CD4-positive, alpha-beta T cell treated with Interleukin-21 for 1 hour (primary cell): ENCODE measurements at regions not wholly inside any gene's neighbourhood (a gene's known extent, or its start where the extent isn't known, plus 50 kb on each side); places are given as distances from the start of the nearest gene placed in this dataset.
"Not testable (repeated sequence)": the region's sequence is repeated elsewhere in the genome, so short reads cannot be mapped to it uniquely, and the experiment has no call there.

Source experiments
- DNase-seq: peaks from one replicate; pipeline ENCODE4 v3.0.0-alpha.2; 2020

DNA sequence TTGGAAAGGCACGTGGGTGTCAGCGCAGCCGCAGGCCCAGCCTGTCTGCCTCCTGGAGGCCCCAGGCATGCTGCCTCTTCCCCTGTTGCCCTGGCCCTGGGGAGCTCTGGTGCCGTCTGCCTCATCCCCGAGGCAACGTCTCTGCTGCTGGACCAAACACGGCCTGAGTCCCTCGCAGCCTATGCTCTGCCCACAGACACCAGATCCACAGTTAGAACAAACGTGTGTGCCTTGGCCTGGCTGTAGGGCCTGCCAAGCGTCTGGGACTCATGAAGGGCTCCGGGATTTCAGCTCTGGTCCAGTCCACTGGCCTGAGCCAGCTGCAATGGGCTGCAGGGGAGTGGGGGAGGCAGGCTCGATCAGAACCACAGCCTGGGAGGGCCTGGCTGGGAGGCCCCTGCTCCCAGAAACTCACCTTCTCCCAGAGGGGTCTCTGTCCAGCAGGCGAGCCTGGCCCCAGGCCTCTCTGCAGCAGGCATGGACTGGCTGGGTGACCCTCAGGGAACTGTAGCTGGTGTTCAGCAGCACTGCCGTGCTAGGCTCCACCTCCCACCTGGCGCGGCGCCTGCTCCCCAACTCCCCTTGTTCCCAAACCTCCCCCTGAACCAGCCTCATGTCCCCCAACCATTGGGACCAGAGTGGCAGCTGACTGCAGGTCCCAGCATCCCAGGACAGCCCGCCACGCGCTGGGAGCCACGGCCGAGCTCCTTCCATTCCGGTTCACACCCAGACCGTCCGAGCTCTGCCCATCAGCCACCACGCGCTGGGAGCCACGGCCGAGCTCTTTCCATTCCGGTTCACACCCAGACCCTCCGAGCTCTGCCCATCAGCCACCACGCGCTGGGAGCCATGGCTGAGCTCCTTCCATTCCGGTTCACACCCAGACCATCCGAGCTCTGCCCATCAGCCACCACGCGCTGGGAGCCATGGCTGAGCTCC lies 197.0 kb downstream of the DLL1 start:
- no peak for DNase-seq

DNA sequence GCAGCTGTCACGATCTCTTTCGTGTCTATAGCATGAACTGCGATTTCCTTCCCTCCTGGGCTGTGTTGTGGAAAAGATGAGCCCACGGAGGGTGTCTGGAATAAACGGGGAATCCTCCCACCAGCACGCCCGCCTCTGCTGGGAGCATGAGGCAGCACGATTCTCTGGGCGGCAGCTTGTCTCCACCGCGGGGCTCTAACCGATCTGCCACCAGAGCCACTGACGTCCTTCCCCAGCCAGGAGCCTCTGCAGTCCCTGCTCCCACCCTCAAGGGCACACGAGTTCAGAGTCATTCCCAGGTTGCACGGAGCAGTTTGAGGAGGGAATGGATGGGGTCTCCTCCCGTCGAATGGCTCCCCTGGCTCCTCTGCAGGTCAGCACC lies 197.6 kb downstream of the DLL1 start:
- DNase-seq: no peak

DNA sequence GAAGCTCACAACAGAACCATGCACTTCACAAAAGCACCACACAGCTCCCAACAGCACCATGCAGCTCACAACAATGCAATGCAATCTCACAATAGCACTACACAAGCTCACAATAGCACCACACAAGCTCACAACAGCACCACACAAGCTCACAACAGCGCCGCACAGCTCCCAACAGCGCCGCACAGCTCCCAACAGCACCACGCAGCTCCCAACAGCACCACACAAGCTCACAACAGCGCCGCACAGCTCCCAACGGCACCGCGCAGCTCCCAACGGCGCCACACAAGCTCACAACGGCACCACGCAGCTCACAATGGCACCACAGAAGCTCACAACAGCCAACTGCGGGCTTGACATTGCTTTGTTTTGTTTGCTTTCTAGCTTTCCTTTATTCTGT lies 198.1 kb downstream of the DLL1 start:
- no peak for DNase-seq

DNA sequence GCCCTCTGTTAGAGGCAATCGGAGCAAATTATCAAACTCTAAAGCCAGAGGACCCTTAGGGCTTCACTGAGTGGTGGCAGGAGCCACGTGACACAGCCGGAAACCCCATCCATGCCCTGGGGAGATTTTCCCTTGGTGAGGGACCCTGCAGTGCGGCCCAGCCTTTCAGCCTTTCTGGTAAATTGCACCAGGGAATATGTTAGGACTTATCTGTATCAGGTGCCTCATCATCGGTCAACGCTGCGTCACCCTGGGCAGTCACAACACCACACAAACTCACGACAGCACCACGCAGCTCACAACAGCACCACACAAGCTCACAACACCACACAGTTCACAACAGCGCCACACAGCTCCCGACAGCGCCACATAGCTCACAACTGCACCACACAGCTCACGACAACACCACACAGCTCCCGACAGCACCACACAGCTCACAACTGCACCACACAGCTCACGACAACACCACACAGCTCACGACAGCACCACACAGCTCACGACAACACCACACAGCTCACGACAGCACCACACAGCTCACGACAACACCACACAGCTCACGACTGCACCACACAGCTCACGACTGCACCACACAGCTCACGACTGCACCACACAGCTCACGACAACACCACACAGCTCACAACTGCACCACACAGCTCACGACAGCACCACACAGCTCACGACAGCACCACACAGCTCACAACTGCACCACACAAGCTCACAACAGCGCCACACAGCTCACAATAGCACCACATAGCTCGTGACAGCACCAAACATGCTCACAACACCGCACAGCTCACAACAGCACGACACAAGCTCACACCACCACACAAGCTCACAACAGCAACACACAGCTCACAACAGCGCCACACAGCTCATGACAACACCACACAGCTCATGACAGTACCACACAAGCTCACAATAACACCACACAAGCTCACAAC lies 199.0 kb downstream of the DLL1 start:
- no peak for DNase-seq

DNA sequence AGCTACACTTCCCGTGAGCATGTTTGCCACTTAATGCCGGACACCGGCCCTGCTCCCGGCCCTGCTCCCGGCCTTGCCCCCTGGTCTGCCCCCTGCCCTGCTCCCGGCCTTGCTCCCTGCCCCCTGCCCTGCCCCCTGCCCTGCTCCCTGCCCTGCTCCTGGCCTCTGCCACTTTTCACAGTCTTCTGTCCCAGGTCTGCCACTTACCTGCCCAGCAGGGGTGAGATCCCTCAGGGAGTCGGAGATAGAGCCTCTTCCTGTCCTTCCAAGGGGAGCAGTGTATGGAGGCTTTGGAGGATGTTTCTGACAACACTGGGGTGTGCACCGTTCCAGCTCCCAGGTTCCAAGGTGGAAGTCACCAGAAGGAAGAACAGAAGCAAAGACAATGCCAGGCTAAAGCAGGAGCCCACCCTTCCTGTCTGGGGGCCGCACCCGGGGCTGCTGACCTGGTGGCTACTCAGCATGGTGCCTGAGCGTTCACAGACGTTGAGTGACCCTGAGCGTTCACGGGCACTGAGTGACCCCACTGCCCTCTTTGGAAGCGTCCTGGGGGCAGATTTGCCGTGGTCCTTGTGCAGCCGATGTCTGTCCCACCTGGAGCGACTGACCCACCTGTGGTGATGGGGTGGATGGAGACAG lies 199.8 kb downstream of the DLL1 start:
- no peak for DNase-seq

DNA sequence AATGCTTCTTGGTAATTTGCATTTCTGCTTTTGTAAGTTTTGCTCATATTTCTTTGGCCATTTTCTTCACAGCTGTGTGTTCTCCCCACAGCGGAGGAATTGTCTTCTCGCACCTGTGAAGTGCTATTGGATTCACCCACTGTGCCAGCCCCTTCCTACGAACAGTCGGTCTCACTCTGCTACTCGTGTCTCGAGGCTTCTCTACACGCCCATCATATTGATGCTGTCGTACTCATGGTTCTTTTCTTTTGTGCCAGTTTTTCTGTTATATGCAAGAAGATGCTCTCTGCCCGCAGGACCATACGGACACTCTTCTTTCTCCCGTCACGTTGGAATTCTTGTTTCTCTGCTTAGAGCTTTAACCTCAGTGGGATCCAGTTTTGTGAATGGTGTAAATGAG lies 200.3 kb downstream of the DLL1 start:
- DNase-seq: no peak

DNA sequence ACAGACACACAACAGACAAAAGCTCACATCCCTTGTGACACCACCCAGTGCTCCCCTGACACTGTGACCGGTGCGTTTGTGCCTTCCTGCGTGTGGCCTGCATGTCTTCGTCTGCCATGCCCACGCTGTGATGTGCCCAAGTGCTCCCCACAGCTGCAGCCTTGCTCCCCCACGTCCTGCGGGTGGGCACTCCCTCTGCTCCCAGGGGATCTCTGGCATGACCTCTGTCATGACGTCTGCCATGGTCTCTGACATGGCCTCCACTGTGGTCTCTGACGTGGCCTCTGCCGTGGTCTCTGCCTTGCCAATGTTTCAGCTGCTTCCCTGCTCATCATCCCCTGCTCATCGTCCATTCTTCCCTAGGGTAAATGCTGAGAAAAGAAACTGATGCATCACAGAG lies 200.9 kb downstream of the DLL1 start:
- DNase-seq: no peak

DNA sequence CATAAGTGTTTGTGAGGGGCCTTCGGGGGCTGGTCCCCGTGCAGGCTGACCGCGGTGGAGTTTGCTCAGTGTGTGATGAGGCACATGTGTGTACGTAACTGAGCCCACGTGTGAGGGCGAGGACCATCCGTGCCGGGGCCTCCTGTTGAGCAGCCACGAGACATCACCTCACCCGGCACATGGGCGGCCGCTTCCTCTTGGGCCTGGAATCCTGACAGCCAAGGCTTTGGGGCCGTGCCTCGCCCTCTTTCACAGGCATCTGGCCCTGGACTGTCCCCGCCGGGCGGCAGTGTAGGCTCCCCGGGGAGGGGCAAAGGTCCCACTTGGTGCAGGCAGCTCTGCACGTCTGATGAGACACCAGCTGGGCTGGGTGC lies 202.3 kb downstream of the DLL1 start:
- DNase-seq: peak; percentile 9

DNA sequence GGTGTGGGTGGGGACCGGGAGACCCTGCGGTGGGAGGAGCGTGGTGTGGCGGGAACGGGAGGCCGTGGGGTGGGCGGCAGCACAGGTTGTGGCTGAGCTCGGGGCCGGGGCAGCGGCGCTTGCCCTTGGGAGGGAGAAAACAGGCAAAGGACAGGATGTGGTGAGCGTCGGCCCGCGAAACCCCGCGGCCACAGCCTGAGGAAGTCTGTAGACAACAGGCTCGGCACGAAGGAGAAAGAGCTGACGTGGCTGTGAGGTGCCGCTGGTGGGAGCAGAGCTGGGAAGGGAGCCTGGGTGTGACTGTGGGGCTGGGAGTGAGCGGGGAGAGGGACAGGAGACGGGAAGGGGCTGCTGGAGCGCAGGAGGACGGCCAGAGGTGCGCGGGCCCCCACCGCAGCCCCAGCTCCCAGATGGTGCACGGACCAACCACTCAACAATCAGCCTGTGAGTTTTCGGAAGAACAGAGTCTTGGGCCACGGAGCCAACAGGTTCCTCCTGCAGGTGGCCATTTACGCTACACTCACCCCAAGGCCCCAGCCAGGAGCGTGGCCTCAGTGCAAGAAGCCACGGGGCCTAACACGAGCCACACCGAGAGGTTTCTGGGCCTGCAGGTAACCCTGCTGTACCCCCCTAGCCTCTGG lies 202.8 kb downstream of the DLL1 start:
- DNase-seq: peak; percentile 63

DNA sequence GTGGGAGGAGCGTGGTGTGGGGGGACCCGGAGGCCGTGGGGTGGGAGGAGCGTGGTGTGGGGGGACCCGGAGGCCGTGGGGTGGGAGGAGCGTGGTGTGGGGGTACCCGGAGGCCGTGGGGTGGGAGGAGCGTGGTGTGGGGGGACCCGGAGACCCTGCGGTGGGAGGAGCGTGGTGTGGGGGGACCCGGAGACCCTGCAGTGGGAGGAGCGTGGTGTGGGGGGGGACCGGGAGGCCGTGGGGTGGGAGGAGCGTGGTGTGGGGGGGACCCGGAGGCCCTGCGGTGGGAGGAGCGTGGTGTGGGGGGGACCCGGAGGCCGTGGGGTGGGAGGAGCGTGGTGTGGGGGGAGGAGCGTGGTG lies 203.5 kb downstream of the DLL1 start:
- not testable (repeated sequence) for DNase-seq

DNA sequence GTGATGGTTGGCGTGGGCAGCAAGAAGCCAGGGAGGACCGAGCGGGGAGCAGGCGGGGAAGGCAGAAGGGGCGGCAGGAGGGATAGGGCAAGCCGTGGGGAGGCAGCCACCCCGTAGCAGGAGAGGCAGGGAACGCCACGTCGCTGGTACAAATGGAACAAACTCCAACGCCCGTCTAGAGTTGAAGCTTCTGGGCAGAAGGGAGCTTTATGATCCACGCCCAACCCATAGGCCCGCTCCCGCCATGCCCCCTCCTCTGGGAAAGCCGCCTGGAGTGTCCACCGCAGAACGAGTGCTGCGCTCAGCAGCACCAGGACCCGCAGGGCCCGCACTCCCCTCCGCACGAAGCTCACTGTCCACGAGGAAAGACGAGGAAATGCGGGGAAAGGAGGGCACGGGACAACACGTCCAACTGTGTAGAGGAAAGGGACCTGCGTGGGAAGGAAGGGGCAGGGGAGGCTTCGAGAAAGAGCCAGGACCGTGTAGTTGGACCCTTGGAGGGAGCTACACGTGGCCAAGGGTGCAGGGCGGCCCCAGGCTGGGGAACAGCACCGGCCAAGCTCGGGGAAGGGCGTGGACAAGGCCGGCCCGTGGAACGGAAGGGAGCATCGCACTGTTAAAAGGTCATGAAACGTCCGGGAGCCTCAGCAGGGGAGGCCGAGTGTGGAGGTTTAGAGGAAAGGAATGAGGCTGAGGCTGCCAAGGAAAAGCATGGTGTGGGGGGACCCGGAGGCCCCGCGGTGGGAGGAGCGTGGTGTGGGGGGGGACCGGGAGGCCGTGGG lies 204.0 kb downstream of the DLL1 start:
- DNase-seq: no peak

DNA sequence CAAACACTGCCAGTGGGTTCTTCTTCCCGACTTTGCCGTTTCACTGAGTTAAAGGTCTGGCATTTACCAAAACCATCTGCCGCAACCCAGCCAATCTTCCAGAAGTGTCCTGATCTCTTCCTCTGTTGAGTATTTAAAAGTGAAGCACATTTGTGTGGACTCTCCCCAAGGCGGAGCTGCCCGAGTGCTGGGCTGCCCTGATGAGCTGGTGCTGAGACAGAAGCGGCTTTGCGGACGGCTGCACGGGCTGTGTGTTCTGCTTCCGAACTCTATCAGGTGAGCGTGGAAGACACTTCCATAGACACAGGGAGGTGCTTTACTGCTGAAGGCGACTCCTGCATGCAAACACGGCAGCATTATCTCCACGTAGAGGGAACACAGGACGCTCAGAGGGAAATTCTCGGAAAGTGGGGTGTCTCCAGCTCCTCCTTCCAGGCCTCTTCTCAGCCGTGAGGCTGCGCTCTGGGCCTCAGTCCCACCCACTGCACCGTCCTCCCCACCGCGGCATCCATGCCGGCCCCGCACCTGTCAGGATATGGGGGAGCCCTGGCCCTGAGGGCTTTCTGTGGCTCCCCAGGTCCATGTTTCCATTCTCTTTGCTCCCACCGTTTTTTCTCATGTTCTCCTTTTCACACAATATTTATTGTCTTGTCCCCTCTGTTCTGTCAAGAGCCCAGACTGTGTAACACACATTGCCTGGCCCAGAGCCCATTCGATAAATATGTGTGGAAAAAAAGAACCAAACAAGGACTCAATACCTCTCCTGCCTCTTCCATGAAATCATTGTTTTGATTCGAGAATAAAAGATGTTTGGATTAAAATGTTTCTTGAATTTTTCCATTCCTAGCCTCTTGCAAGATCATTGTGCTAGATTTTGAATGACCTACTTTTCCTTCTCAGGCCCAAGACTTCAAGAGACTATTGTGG lies 205.1 kb downstream of the DLL1 start:
- no peak for DNase-seq

DNA sequence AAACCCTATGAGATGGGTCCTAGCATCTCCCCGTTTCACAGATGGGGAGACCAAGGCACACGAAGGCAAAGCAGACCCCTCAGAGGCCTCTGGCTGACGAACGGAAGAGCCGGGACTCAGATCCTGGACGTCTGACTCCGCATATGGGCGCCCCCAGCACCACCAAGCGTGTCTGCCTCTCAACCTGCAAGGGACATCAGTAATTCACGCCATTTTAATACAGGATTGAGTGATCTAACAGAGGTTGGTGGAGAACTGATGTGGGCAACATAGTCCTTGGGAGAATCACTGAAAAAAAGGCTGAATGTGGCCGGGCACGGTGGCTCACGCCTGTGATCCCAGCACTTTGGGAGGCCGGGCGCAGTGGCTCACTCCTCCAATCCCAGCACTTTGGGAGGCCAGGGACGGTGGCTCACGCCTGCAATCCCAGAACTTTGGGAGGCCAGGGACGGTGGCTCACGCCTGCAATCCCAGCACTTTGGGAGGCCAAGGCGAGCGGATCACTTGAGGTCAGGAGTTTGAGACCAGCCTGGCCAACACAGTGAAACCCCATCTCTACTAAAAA lies 206.6 kb downstream of the DLL1 start:
- no peak for DNase-seq

DNA sequence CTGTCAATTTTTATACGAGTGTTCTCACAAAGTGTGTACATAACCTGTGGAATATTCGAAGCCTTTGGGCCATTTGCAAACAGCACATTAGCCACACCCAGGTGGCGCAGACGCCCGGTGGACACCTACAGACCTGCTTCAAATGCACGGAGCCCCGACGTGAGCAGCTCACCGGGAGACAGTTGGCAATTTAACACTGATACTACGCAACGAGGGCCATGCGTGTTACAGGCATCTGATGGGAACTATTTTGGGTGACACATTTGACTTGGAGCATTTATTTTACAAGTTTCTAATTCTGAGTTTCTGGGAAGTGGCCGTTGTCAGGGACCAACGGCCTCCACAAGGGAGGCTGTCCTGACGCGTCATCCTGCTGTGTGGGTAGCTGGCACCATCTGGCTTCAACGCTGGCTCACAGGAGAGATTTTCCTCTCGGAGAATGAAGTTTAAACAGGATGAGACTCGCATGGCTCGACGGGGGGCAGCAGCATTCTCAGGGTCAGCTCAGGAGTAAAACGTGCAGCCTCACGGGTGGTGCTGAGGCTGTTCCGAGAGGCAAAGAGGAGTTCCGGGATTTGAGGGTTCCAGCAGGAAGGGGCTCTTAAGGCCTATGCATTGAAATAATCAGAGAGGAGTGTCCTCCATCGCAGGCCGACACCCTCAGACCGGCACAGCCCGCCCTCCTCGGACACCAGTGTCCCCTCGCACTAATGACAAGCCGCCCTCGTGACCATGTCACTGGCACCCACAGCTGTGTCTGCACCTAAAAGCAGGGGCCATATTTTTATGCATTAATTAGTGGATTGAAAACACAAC lies 207.4 kb downstream of the DLL1 start:
- DNase-seq: no peak

DNA sequence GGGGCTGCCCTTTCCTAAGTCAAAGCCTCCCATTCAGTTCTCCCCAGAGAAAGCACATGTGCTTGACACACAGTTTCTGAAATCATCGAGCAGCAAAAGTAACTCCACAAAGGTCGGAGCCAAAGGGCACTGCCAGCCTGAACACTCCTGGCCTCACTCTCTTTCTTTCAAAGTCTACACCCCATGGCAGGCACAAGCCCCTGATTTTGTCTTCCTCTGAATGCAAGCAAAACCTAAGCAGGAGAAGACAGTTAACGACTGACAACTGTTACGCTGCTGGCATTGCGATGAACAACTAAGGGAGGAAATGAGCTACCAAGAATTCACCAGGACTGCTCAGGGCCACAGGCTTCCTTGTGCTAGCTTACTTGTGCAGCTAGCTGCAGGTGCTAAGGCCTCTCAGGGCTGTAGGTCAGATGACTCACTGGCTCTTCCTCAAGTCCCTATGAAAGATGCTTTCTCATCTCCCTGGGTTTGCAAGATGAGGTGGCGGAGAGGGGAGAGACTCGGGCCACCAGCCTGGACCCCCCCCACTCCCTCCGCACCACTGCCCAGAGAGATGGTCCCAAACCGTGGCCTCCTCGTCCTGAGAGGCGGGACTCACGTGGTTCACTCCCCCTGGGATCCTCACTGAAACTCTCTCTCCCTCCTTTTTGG lies 208.2 kb downstream of the DLL1 start:
- no peak for DNase-seq

DNA sequence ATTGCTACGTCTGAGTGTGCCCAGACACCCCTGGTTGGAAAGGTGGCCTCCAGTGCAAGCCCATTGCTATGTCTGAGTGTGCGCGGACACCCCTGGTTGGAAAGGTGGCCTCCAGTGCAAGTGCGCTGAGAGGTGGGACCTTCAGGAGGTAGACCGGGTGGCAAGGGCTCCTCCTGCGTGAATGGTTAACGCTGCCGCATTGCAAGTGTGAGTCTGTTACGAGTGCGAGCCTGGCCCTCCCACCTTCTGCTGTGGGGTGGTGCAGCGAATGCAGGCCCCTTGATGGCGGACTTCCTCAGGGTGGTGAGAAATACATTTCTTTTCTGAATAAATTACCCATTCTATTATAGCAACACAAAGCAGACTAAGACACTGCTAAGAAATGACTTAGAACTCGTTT lies 208.8 kb downstream of the DLL1 start:
- no peak for DNase-seq

DNA sequence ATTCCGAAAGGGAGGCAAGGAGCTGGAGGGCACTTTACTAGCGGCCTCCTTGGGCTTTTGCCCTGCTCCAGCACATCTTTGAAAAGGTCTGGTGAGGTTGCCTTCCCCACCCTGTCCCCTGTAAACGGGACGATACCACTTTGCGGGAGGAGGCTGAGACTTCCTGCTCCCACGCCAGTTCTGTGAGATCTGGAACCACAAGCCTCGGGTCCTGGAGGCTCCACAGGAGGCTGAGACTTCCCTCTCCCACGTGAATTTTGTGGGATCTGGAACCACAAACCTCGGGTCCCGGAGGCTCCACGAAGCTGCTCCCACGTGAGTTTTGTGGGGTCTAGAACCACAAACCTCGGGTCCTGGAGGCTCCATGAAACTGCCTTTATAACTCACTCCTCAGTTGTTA lies 209.3 kb downstream of the DLL1 start:
- DNase-seq: no peak

DNA sequence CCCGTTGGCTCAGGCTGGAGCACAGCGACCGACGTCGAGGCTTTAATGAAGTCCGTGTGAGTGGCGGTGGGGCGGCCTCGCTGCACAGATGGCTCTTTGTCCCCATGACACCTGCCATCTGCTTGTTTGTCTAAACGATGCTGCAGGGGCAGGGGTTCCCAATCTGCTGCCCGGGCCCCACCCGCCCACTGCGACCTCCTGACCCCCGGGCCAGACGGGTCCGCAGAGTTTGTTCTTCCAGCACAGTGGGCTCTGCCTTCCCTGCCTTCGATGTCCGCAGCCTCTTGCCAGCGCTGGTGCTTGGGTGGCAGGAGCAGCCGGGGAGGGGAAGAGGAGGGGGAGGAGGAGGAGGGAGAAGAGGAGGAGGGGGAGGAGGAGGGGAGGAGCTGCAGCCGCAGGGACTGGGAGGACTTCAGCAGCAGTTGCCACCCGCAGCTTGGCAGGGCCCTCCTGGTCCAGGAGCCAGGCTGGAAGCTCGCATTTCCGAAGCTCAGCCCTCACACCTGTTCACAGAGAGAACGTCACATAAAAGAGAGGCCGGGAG lies 210.0 kb downstream of the DLL1 start:
- DNase-seq: no peak
